ENCODE measurements at regions not wholly inside any gene's neighbourhood (a gene's known extent, or its start where the extent isn't known, plus 50 kb on each side); places are given as distances from the start of the nearest gene placed in this dataset.

DNA sequence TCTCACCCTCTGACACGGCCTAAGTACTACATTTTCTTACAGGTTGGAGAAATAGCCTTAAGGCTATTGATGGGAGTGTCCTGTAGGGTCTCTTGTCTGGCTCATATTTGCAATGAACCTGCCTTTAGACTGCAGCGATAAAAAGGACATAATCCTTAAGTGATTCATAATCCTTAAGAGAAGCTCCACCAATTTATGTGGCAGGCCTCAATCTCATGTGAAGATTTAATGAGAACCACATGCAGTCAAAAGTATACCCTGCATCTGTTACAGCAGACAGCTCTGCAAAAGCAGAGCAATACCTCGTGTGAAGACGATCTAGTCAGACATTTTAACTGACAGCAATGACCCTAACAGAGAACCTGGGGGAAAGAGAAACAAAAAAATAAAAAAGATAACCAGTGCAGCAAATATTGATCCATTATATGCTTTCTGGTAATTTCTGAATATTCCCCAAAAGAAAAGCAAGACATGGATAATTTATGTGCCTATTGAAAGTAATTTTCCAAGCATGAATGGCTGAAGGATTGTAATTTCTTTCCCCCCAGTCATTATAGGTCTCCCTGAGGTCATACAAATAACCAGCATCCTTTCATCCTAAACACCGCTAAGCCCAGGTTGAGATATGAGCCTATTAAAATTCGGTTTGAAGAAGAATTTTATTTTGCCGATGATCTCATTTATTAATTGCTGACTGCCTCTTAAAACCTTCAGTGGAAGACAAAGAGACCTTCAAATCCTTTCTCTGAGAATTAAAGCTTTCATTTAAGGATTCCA is 321.8 kb upstream of the NBEA start:
- Mint-ChIP-seq H3K36me3 (no peaks in the 10 kb centered on the region), H3K27me3 (no peaks in the 10 kb centered on the region), H3K4me3 (no peak overlapping the region), H3K27ac (no peak overlapping the region), H3K4me1 (no peaks in the 10 kb centered on the region), H3K9me3 (no peaks in the 10 kb centered on the region)
- no peak for DNase-seq
- CTCF ChIA-PET: no interaction called here

DNA sequence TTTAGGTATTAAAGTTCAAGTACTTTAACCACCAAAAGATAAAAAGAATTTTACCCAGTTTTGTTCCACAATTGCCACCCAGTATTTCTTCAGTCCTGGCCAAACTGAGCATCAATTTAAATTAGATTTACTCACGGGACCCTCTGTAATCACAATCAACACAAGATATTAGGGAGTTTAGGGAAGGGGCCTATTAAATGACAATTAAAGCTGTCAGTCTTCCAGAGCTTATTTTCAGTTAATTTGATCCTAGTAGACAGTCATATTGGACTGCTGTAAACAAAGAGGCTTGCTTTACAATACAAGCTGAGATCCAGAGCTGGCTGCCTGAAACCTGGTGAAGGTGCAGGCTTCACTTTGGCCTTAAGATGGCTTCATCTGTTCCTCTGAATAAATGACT is 321.2 kb upstream of the NBEA start:
- Mint-ChIP-seq H3K36me3 (no peaks in the 10 kb centered on the region), H3K27me3 (no peaks in the 10 kb centered on the region), H3K4me1 (no peaks in the 10 kb centered on the region), H3K27ac (no peak overlapping the region), H3K9me3 (no peaks in the 10 kb centered on the region), H3K4me3 (no peak overlapping the region)
- CTCF ChIA-PET: no interaction called here
- no peak for DNase-seq

DNA sequence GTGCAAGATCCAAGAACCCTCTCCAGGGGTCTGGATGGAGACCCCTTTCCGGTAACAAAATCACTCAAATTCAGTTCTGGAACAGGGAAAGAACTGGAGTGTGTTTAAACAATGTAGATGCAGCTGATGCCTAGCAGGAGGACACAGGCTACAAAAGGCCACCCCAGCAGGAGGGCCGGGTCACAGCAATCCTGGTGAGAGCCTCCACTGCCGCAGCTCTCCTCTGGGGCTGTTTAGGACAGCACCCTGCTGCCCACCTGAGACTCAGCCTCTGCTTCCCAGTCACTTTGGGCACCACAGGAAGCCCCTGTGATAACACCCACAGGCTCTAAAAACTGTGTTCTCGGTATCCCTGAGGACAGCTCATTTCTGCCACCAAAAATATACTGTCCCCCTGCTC is 318.7 kb upstream of the NBEA start:
- Mint-ChIP-seq H3K27ac (no peak overlapping the region), H3K9me3 (no peaks in the 10 kb centered on the region), H3K4me1 (no peaks in the 10 kb centered on the region), H3K4me3 (no peak overlapping the region), H3K27me3 (no peaks in the 10 kb centered on the region), H3K36me3 (no peaks in the 10 kb centered on the region)
- DNase-seq: no peak
- CTCF ChIA-PET: no interaction called here

DNA sequence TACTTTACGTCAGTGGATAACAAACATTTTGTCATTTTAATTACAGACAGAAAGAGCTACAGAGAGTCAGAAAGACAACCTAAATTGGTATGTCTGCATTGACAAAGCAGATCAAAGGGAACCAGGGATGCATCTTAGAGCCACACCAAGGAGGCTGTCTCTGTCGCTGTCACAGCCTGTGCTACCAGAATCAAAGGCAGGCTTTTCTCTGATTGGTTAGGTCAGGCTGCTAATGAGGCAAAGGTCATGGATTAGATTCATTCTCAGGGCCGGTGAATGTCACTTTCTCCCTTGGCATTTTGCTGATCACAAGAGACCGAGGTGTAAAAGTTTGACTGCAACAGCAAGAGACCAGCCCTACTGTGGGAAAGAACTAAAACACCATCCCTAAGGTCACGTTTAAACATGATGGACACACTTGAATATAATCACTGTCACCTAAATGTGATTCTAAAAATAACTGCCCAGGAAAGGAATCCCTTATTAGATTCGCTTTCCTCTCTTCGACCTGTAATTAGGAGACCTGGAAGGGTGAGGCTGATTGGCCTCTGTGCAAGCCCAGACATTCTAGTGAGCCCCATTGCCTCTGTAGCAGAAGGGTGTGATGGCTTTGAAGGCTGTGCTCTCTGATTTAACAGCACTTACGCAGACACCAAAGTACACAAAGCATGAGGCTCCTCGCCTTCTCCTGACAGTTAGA is 314.4 kb upstream of the NBEA start:
- Mint-ChIP-seq H3K4me3 (no peak overlapping the region), H3K27ac (no peak overlapping the region), H3K27me3 (no peaks in the 10 kb centered on the region), H3K9me3 (no peaks in the 10 kb centered on the region), H3K36me3 (no peaks in the 10 kb centered on the region), H3K4me1 (no peaks in the 10 kb centered on the region)
- no peak for DNase-seq
- CTCF ChIA-PET: no interaction called here

DNA sequence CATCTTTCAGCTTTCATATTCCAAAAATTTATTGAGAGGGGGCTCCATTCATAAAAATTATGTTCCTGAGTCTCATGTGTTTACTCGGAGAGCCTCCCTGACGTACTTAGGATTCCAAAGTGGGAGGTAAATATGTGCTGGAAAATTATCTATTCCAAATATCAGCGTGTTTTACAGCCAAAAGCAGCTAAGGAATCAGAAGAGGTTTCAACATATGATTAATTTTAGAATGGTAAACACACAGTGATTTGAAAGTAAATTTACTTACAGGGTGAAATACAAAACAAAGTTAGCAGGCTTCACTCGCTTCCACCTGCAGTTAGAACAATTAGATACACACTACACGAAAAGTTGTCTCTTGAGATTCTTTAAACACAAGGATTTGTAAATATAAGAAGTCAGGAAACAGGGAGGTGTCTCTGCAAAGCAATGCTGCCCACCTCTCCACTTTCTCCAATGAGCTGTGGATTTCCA is 313.8 kb upstream of the NBEA start:
- no peak for DNase-seq
- CTCF ChIA-PET: no interaction called here
- Mint-ChIP-seq H3K27ac (no peak overlapping the region), H3K9me3 (no peaks in the 10 kb centered on the region), H3K36me3 (no peaks in the 10 kb centered on the region), H3K4me3 (no peak overlapping the region), H3K27me3 (no peaks in the 10 kb centered on the region), H3K4me1 (no peaks in the 10 kb centered on the region)

DNA sequence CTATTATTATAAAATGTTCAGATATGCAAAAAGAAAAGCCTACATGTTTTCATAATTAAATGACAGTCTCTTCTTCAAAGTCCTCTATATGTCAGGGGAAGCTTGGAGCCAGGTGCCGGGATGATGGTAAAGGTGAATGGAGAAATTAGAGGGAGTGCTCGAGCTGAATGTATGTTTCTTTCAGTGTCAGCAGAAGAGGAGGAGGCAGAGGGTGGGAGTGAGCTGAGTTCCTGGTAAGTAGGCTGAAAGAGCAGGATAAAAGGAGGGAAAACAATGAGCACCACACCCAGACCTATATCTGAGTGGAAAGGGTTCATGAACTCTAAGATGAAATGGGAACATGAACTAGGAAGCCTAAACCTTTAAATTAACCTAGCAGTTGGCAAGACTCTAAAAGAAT is 307.6 kb upstream of the NBEA start:
- no peak overlapping the region for H3K27ac Mint-ChIP-seq
- no peak overlapping the region for H3K4me3 Mint-ChIP-seq
- no peaks in the 10 kb centered on the region for H3K27me3 Mint-ChIP-seq
- no peak for DNase-seq
- CTCF ChIA-PET: no interaction called here
- peaks cover 2% of the 10 kb centered on the region for H3K9me3 Mint-ChIP-seq
- no peaks in the 10 kb centered on the region for H3K4me1 Mint-ChIP-seq
- H3K36me3 Mint-ChIP-seq: no peaks in the 10 kb centered on the region

DNA sequence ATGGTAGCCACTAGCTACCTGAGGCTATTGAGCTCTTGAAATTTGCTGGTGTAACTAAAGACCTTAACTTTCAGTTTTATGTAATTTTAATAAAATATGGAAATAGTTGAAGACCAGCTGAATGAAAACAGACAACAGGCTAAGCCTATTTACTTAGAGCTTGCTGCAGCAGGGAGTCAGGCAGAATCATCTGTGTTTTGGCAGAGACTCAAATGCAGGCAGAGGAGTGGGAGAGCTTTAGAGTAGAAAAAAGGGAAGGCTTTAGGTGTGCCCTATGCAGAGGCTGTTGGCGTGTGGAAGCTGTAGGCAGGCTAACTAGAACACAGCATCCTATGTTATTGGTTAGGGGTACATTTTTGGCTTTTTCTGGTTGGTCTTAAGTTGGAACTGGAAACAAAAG is 304.9 kb upstream of the NBEA start:
- Mint-ChIP-seq H3K27me3 (no peaks in the 10 kb centered on the region), H3K4me3 (no peak overlapping the region), H3K36me3 (no peaks in the 10 kb centered on the region), H3K4me1 (no peaks in the 10 kb centered on the region), H3K27ac (no peak overlapping the region), H3K9me3 (peaks cover 2% of the 10 kb centered on the region)
- DNase-seq: no peak
- CTCF ChIA-PET: no interaction called here

DNA sequence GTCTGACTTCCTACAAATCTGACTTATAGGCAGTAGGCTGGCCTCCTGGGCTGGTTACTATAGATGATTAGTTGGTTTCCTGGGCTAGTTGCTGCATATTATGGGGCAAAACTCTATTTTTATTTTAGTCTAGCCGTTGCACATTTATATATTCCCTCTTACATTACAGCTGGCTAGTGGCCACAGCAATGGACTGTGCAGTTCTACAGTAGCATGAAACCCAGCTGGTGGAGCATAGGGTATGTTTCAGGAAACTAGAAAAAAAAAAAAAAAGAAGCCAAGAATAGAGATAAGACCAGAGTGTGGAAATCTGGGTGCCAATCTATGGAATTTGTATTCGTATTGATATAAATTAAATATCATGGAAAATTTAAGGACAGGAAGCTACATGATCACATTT is 304.4 kb upstream of the NBEA start:
- peaks cover 2% of the 10 kb centered on the region for H3K9me3 Mint-ChIP-seq
- DNase-seq: no peak
- no peak overlapping the region for H3K27ac Mint-ChIP-seq
- H3K36me3 Mint-ChIP-seq: no peaks in the 10 kb centered on the region
- H3K27me3 Mint-ChIP-seq: no peaks in the 10 kb centered on the region
- CTCF ChIA-PET: no interaction called here
- H3K4me1 Mint-ChIP-seq: no peaks in the 10 kb centered on the region
- no peak overlapping the region for H3K4me3 Mint-ChIP-seq

DNA sequence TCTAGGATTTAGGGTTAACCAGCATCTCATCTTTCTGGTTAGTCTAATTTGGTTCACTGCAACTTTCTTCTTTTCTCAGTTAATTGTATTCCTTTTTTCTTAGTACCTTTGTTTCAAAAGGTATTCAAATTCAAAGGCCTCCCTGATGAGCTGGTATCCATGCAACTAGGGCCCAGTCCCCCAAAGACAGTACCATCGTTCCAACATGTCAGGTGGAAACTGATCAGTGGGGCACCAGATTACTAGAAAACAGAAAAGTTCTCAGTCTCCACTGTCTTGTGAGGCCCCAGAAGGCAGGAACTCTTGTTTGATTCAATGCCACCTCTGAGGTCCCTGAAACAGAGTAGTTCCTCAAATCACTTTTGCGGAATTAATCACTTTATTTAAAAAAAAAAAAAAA is 303.2 kb upstream of the NBEA start:
- peaks cover 2% of the 10 kb centered on the region for H3K9me3 Mint-ChIP-seq
- H3K4me3 Mint-ChIP-seq: no peak overlapping the region

DNA sequence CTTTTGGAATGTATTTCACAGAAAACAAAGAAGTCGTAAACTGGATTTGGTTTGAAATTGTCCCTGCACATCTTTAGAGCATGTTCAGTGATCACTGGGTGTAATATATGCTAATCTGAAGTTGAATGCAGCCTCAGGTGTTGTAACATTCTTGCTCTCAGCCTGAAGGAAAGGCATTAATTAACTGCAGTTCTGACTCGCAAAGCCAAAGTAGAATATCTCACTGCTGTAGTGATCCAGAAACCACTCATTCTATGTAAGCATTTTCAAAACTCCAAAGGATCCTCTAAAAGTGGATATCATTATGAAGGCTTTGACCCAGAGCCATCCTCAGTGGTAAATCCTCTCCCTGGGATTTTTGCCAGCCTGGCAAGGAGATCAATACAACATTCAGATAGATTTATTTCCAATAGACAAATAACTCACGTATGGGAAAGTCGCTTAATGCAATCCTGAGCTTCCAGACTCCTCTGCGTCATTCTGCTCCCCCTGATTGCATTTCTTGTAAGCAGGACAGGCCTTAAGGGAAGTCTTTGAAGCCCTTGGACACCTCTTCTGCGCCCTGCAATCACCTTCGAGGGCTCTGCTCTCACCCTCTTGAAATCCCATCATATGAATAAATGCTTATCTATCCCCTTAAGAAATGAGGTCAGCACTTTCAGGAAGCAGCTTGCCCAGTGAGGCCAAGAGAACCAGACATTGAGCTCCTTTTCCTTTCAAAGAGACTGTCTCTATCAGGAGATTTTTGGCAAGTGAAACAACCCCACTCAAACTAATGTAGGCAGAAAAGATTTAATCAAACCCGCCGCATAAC is 301.7 kb upstream of the NBEA start:
- Mint-ChIP-seq H3K4me1 (no peaks in the 10 kb centered on the region), H3K27ac (no peak overlapping the region), H3K4me3 (no peak overlapping the region), H3K9me3 (peaks cover 2% of the 10 kb centered on the region), H3K36me3 (no peaks in the 10 kb centered on the region), H3K27me3 (no peaks in the 10 kb centered on the region)
- DNase-seq: no peak
- CTCF ChIA-PET: no interaction called here

More for the DNA sequence above, 303.2 kb upstream of the NBEA start:
- DNase-seq: no peak
- Mint-ChIP-seq H3K4me1 (no peaks in the 10 kb centered on the region), H3K27me3 (no peaks in the 10 kb centered on the region), H3K36me3 (no peaks in the 10 kb centered on the region), H3K27ac (no peak overlapping the region)
- CTCF ChIA-PET: no interaction called here

DNA sequence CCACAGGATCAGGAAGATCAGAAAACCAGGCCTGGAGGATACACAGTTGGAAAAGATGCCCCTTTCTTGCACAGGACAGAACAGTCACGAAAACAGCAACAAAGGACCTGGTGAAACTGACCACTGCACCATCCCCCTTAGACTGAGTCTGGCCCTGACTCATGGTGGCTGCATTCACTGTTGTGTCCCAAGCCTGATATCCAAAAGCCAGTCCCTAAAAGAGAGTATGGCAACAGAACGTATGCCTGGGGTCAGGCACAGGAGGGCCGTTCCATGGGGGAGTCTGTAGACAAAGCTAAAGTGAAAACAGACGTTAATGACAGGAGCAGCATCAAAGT is 301.1 kb upstream of the NBEA start:
- DNase-seq: no peak
- Mint-ChIP-seq H3K27ac (no peak overlapping the region), H3K4me1 (no peaks in the 10 kb centered on the region), H3K36me3 (no peaks in the 10 kb centered on the region), H3K9me3 (peaks cover 2% of the 10 kb centered on the region), H3K27me3 (no peaks in the 10 kb centered on the region), H3K4me3 (no peak overlapping the region)
- CTCF ChIA-PET: no interaction called here

DNA sequence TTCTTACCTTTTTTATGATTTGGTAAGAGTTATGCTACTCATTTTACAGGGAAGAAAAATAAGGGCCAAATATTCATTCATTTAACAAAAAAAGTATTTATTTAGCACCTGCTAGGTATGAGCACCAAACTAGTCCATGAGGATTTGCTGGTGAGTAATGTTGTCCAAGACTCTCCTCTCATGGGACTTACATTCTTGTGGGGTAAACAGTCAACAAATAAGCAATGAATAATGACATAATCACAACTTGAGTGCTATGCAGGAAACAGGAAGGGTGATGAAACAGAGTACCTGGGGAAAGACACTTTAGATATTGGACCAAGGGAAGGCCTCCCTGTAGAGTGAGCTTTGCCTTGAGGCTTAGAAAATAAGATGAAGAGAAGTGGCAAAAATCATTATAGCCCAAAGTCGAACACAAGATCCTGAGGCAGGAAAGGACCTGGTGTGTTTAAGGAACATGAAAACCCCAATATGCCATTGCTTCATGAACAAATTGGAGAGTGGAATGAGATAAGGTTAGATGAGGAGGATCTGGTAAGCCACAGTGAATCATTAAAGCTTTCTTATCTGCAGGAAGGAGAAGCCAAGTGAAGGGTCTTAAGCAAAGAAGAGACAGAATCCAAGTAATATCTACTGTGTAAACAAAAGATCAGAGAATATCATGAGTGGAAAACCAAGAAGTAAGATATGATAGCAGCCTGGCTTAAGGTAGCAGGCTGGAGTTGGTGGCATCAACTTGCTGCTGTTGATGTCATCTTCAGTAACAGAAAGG is 294.5 kb upstream of the NBEA start:
- H3K27ac Mint-ChIP-seq: no peak overlapping the region
- CTCF ChIA-PET: no interaction called here
- no peak overlapping the region for H3K4me3 Mint-ChIP-seq
- no peaks in the 10 kb centered on the region for H3K4me1 Mint-ChIP-seq
- no peak for DNase-seq
- H3K27me3 Mint-ChIP-seq: no peaks in the 10 kb centered on the region
- no peaks in the 10 kb centered on the region for H3K36me3 Mint-ChIP-seq
- H3K9me3 Mint-ChIP-seq: peaks cover 2% of the 10 kb centered on the region

DNA sequence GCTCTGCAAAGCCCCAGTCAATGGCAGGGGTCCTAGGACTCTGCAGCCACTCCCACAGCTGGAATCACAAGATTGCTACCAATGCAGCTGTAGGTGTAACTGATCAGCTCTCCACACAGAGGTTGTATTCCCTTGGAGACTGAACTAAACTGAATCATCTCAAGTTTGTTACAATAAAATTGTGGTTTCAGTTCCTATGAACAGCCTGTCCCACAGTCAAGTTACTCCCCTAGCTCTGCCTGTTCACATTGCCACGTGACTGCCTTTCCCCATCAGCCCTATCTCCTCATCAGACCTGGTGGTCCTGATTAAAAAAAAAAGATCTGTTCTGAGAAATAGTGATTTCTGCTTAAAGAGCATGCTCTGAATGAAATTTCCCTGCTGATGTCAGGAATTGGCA is 287.9 kb upstream of the NBEA start:
- H3K27ac Mint-ChIP-seq: no peak overlapping the region
- H3K36me3 Mint-ChIP-seq: no peaks in the 10 kb centered on the region
- H3K4me1 Mint-ChIP-seq: no peaks in the 10 kb centered on the region
- no peak overlapping the region for H3K4me3 Mint-ChIP-seq
- CTCF ChIA-PET: no interaction called here
- no peaks in the 10 kb centered on the region for H3K27me3 Mint-ChIP-seq
- H3K9me3 Mint-ChIP-seq: peaks cover 6% of the 10 kb centered on the region
- no peak for DNase-seq

DNA sequence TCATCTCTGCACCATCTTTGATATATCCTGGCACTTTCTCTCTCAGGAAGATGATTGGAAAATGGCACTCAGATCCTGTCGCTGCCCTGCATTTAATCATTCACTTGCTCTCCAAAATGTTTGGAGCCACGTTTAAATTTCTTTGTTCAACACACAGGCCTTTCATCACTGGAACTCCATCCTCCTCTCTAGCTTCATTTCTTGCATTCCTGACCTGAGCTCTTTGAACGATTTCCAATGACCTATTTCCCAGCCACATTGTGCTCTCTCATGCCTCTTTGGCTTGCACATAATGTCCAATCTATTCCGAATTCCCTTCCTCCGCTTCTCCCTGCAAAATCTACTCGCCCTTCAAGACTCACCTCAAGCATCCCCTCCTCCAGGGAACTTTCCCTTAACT is 287.4 kb upstream of the NBEA start:
- H3K9me3 Mint-ChIP-seq: peaks cover 6% of the 10 kb centered on the region
- no peaks in the 10 kb centered on the region for H3K36me3 Mint-ChIP-seq
- no peaks in the 10 kb centered on the region for H3K27me3 Mint-ChIP-seq
- CTCF ChIA-PET: no interaction called here
- no peak for DNase-seq
- H3K27ac Mint-ChIP-seq: no peak overlapping the region
- H3K4me1 Mint-ChIP-seq: no peaks in the 10 kb centered on the region
- no peak overlapping the region for H3K4me3 Mint-ChIP-seq
